ENCODE measurements at regions not wholly inside any gene's neighbourhood (a gene's known extent, or its start where the extent isn't known, plus 50 kb on each side); places are given as distances from the start of the nearest gene placed in this dataset.

GRCh38 chr10:36506261-36506660 is 619.1 kb upstream of the ANKRD30A start:
- DNase-seq, result no peak
- intact Hi-C loops (cut with micrococcal nuclease), result no loop called here
- Mint-ChIP-seq H3K36me3 (no peaks in the 10 kb centered on the region), H3K4me1 (ENCODE audit: low read depth) (no peaks in the 10 kb centered on the region), H3K9me3 (peaks cover 10% of the 10 kb centered on the region), H3K27ac (no peak overlapping the region), H3K27me3 (no peaks in the 10 kb centered on the region), H3K4me3 (no peak overlapping the region)
- ChIA-PET CTCF (no interaction called here), POLR2A (no interaction called here)

- Mint-ChIP-seq H3K27me3 (no peaks in the 10 kb centered on the region), H3K4me3 (no peak overlapping the region), H3K9me3 (peaks cover 9% of the 10 kb centered on the region), H3K36me3 (no peaks in the 10 kb centered on the region), H3K27ac (no peak overlapping the region), H3K4me1 (ENCODE audit: low read depth) (no peaks in the 10 kb centered on the region)
- intact Hi-C loops (cut with micrococcal nuclease), result no loop called here
- ChIA-PET POLR2A (no interaction called here), CTCF (no interaction called here)
- no peak for DNase-seq
Observed at GRCh38 chr10:36504758-36505157, 620.6 kb upstream of the ANKRD30A start.

- POLR2A ChIA-PET, result no interaction called here
- CTCF ChIA-PET, result no interaction called here
- Mint-ChIP-seq H3K4me3 (no peak overlapping the region), H3K27ac (no peak overlapping the region), H3K36me3 (no peaks in the 10 kb centered on the region), H3K27me3 (no peaks in the 10 kb centered on the region), H3K4me1 (ENCODE audit: low read depth) (no peaks in the 10 kb centered on the region), H3K9me3 (peaks cover 9% of the 10 kb centered on the region)
- intact Hi-C loops (cut with micrococcal nuclease), result no loop called here
- no peak for DNase-seq
Observed at GRCh38 chr10:36500266-36500665, 625.1 kb upstream of the ANKRD30A start.

GRCh38 chr10:36499693-36500092 is 625.7 kb upstream of the ANKRD30A start:
- CTCF ChIA-PET, result no interaction called here
- no peaks in the 10 kb centered on the region for H3K4me1 Mint-ChIP-seq (ENCODE audit: low read depth)
- H3K36me3 Mint-ChIP-seq, result no peaks in the 10 kb centered on the region
- intact Hi-C loops (cut with micrococcal nuclease), result no loop called here
- POLR2A ChIA-PET, result no interaction called here
- H3K4me3 Mint-ChIP-seq, result no peak overlapping the region
- H3K9me3 Mint-ChIP-seq, result peaks cover 9% of the 10 kb centered on the region
- no peaks in the 10 kb centered on the region for H3K27me3 Mint-ChIP-seq
- no peak overlapping the region for H3K27ac Mint-ChIP-seq
- no peak for DNase-seq

- intact Hi-C loops (cut with micrococcal nuclease), result no loop called here
- H3K27ac Mint-ChIP-seq, result no peak overlapping the region
- no peaks in the 10 kb centered on the region for H3K4me1 Mint-ChIP-seq (ENCODE audit: low read depth)
- no peaks in the 10 kb centered on the region for H3K27me3 Mint-ChIP-seq
- peaks cover 6% of the 10 kb centered on the region for H3K9me3 Mint-ChIP-seq
- no peak overlapping the region for H3K4me3 Mint-ChIP-seq
- no peaks in the 10 kb centered on the region for H3K36me3 Mint-ChIP-seq
- CTCF ChIA-PET, result no interaction called here
- POLR2A ChIA-PET, result no interaction called here
- DNase-seq, result no peak
Observed at GRCh38 chr10:36496758-36497157, 628.6 kb upstream of the ANKRD30A start.

GRCh38 chr10:36494371-36494770 is 631.0 kb upstream of the ANKRD30A start:
- peaks cover 3% of the 10 kb centered on the region for H3K9me3 Mint-ChIP-seq
- no peaks in the 10 kb centered on the region for H3K36me3 Mint-ChIP-seq
- no peaks in the 10 kb centered on the region for H3K4me1 Mint-ChIP-seq (ENCODE audit: low read depth)
- intact Hi-C loops (cut with micrococcal nuclease), result no loop called here
- no peak overlapping the region for H3K4me3 Mint-ChIP-seq
- no peak for DNase-seq
- ChIA-PET CTCF (no interaction called here), POLR2A (no interaction called here)
- H3K27ac Mint-ChIP-seq, result no peak overlapping the region
- H3K27me3 Mint-ChIP-seq, result no peaks in the 10 kb centered on the region

GRCh38 chr10:36493516-36493880 is 631.9 kb upstream of the ANKRD30A start:
- no peak for DNase-seq
- Mint-ChIP-seq H3K4me1 (ENCODE audit: low read depth) (no peaks in the 10 kb centered on the region), H3K27me3 (no peaks in the 10 kb centered on the region), H3K36me3 (no peaks in the 10 kb centered on the region), H3K9me3 (peaks cover 3% of the 10 kb centered on the region), H3K4me3 (no peak overlapping the region), H3K27ac (no peak overlapping the region)
- CTCF ChIA-PET, result interaction anchor here (0.6 kb wide), 1 partner anchor 1230 kb away, joined by 4 read pairs; no protein-coding TSS in a partner anchor
- intact Hi-C loops (cut with micrococcal nuclease), result no loop called here
- POLR2A ChIA-PET, result interaction anchor here (0.5 kb wide), 1 partner anchor 101 kb away, joined by 3 read pairs; no protein-coding TSS in a partner anchor

GRCh38 chr10:36492590-36493515 is 632.5 kb upstream of the ANKRD30A start:
- POLR2A ChIA-PET, result interaction anchor here (0.5 kb wide), 1 partner anchor 101 kb away, joined by 3 read pairs; no protein-coding TSS in a partner anchor
- DNase-seq, result no peak
- intact Hi-C loops (cut with micrococcal nuclease), result no loop called here
- no peaks in the 10 kb centered on the region for H3K4me1 Mint-ChIP-seq (ENCODE audit: low read depth)
- H3K27ac Mint-ChIP-seq, result no peak overlapping the region
- peaks cover 2% of the 10 kb centered on the region for H3K9me3 Mint-ChIP-seq
- CTCF ChIA-PET, result interaction anchor here (0.6 kb wide), 1 partner anchor 1229 kb away, joined by 4 read pairs; no protein-coding TSS in a partner anchor
- no peaks in the 10 kb centered on the region for H3K27me3 Mint-ChIP-seq
- H3K4me3 Mint-ChIP-seq, result no peak overlapping the region
- H3K36me3 Mint-ChIP-seq, result no peaks in the 10 kb centered on the region

- Mint-ChIP-seq H3K27me3 (no peaks in the 10 kb centered on the region), H3K9me3 (no peaks in the 10 kb centered on the region), H3K27ac (no peak overlapping the region), H3K36me3 (no peaks in the 10 kb centered on the region), H3K4me1 (ENCODE audit: low read depth) (no peaks in the 10 kb centered on the region), H3K4me3 (no peak overlapping the region)
- ChIA-PET POLR2A (no interaction called here), CTCF (no interaction called here)
- DNase-seq, result no peak
- intact Hi-C loops (cut with micrococcal nuclease), result no loop called here
Observed at GRCh38 chr10:36491926-36492325, 633.5 kb upstream of the ANKRD30A start.

GRCh38 chr10:36489611-36490228 is 635.7 kb upstream of the ANKRD30A start:
- DNase-seq, result no peak
- H3K27me3 Mint-ChIP-seq, result no peaks in the 10 kb centered on the region
- intact Hi-C loops (cut with micrococcal nuclease), result no loop called here
- POLR2A ChIA-PET, result no interaction called here
- no peak overlapping the region for H3K27ac Mint-ChIP-seq
- CTCF ChIA-PET, result no interaction called here
- no peaks in the 10 kb centered on the region for H3K36me3 Mint-ChIP-seq
- H3K4me3 Mint-ChIP-seq, result no peak overlapping the region
- no peaks in the 10 kb centered on the region for H3K9me3 Mint-ChIP-seq
- no peaks in the 10 kb centered on the region for H3K4me1 Mint-ChIP-seq (ENCODE audit: low read depth)

GRCh38 chr10:36489181-36489580 is 636.2 kb upstream of the ANKRD30A start:
- Mint-ChIP-seq H3K36me3 (no peaks in the 10 kb centered on the region), H3K9me3 (peaks cover 3% of the 10 kb centered on the region), H3K27me3 (no peaks in the 10 kb centered on the region), H3K27ac (no peak overlapping the region), H3K4me1 (ENCODE audit: low read depth) (no peaks in the 10 kb centered on the region), H3K4me3 (no peak overlapping the region)
- no peak for DNase-seq
- POLR2A ChIA-PET, result no interaction called here
- CTCF ChIA-PET, result no interaction called here
- intact Hi-C loops (cut with micrococcal nuclease), result no loop called here

GRCh38 chr10:36488579-36488978 is 636.8 kb upstream of the ANKRD30A start:
- H3K36me3 Mint-ChIP-seq, result no peaks in the 10 kb centered on the region
- ChIA-PET POLR2A (no interaction called here), CTCF (no interaction called here)
- intact Hi-C loops (cut with micrococcal nuclease), result no loop called here
- no peak for DNase-seq
- no peaks in the 10 kb centered on the region for H3K4me1 Mint-ChIP-seq (ENCODE audit: low read depth)
- H3K4me3 Mint-ChIP-seq, result no peak overlapping the region
- H3K27ac Mint-ChIP-seq, result no peak overlapping the region
- peaks cover 3% of the 10 kb centered on the region for H3K9me3 Mint-ChIP-seq
- H3K27me3 Mint-ChIP-seq, result no peaks in the 10 kb centered on the region

GRCh38 chr10:36479073-36479472 is 646.3 kb upstream of the ANKRD30A start:
- Mint-ChIP-seq H3K36me3 (no peaks in the 10 kb centered on the region), H3K27me3 (no peaks in the 10 kb centered on the region), H3K4me1 (ENCODE audit: low read depth) (no peaks in the 10 kb centered on the region), H3K27ac (no peak overlapping the region), H3K4me3 (no peak overlapping the region), H3K9me3 (peaks cover 7% of the 10 kb centered on the region)
- CTCF ChIA-PET, result no interaction called here
- POLR2A ChIA-PET, result no interaction called here
- intact Hi-C loops (cut with micrococcal nuclease), result no loop called here
- no peak for DNase-seq

Measured in activated CD4-positive, alpha-beta memory T cell treated with anti-CD3 and anti-CD28 coated beads for 36 hours (primary cell).